ENCODE measurements at regions not wholly inside any gene's neighbourhood (a gene's known extent, or its start where the extent isn't known, plus 50 kb on each side); places are given as distances from the start of the nearest gene placed in this dataset.

GRCh38 chr12:58509116-58509885 lies 411.0 kb downstream of the LRIG3 start:
- H3K27me3 ChIP-seq: no peaks in the 10 kb centered on the region
- no peaks in the 10 kb centered on the region for H3K36me3 ChIP-seq
- ATAC-seq: no peak
- 71 to 92% methylated on average over 5 of the region's 5 CpGs for WGBS, 2 donors (ENCODE audit: low coverage in 1 of 2)
- H3K4me1 ChIP-seq: no peaks in the 10 kb centered on the region
- no peak overlapping the region for H3K27ac ChIP-seq
- no peak for TF ChIP-seq POLR2A (IDR thresholded peaks at IDR 0.05)
- no peak for TF ChIP-seq POLR2AphosphoS5 (IDR thresholded peaks at IDR 0.05)
- no peak for TF ChIP-seq EP300 (IDR thresholded peaks at IDR 0.05)
- no peak for TF ChIP-seq CTCF (IDR thresholded peaks at IDR 0.05)
- H3K4me3 ChIP-seq: no peak overlapping the region
- H3K9me3 ChIP-seq: no peaks in the 10 kb centered on the region

DNA sequence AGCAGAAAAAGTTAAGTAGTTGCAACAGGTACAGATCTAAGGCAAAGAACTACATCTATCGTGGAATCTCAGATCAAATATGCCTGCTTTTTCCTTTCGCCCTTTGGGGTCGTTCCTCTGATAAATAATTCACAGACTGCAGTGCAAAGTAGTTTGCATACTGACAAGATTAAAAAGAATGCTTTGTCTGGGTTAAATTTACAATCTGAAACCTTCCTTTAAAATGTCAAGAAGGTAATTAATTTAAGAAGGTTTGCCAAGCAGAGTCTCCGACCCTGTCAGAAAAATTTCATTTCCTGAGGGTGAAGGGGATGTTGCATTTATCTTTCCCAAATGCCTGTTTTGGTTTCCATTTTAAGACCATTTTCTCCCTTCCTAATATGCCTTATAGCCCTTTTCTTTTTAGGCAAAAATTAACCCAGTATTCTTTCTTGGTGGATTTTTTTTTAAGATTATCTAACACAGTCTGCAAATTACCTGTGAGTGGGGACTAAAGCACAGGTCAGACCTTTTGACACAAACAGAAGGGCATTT lies 406.9 kb downstream of the LRIG3 start:
- no peak overlapping the region for H3K27ac ChIP-seq
- no peak for TF ChIP-seq POLR2A (IDR thresholded peaks at IDR 0.05)
- no peak for TF ChIP-seq CTCF (IDR thresholded peaks at IDR 0.05)
- TF ChIP-seq EP300 (IDR thresholded peaks at IDR 0.05): no peak
- no peak for TF ChIP-seq POLR2AphosphoS5 (IDR thresholded peaks at IDR 0.05)
- WGBS, 2 donors (ENCODE audit: low coverage in 1 of 2): 53 to 62% methylated on average over 4 of the region's 4 CpGs
- H3K27me3 ChIP-seq: no peaks in the 10 kb centered on the region
- peaks cover 0 to 14% (median 0%) of the 10 kb centered on the region in 3 donors for H3K9me3 ChIP-seq
- ATAC-seq: no peak
- no peak overlapping the region for H3K4me3 ChIP-seq
- H3K36me3 ChIP-seq: no peaks in the 10 kb centered on the region
- H3K4me1 ChIP-seq: no peaks in the 10 kb centered on the region

DNA sequence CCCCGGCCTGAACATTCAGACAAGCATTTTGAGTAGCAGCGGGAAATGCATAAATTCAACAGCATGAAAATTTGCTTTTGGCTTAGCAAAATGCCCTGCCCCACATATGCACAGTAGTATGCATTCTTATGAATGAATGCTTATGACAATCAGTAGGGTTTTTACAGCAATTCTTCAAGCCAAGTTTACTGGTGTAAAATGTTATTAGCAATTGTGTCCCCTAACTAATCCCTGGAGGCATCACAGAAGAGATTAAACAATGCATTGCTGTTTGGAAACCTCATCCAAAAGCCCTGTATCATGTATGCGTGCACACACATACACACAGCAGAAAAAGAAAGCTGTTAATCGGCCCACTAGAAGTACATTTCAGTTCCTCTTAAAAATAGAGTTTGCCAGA lies 406.5 kb downstream of the LRIG3 start:
- H3K27me3 ChIP-seq: no peaks in the 10 kb centered on the region
- no peak overlapping the region for H3K4me3 ChIP-seq
- H3K4me1 ChIP-seq: no peaks in the 10 kb centered on the region
- H3K36me3 ChIP-seq: no peaks in the 10 kb centered on the region
- TF ChIP-seq EP300 (IDR thresholded peaks at IDR 0.05) (no peak), CTCF (IDR thresholded peaks at IDR 0.05) (no peak), POLR2AphosphoS5 (IDR thresholded peaks at IDR 0.05) (no peak), POLR2A (IDR thresholded peaks at IDR 0.05) (no peak)
- peaks cover 0 to 19% (median 0%) of the 10 kb centered on the region in 3 donors for H3K9me3 ChIP-seq
- no peak for ATAC-seq
- no peak overlapping the region for H3K27ac ChIP-seq
- WGBS, 2 donors (ENCODE audit: low coverage in 1 of 2): 61 to 63% methylated on average over 3 to 4 of the region's 4 CpGs

DNA sequence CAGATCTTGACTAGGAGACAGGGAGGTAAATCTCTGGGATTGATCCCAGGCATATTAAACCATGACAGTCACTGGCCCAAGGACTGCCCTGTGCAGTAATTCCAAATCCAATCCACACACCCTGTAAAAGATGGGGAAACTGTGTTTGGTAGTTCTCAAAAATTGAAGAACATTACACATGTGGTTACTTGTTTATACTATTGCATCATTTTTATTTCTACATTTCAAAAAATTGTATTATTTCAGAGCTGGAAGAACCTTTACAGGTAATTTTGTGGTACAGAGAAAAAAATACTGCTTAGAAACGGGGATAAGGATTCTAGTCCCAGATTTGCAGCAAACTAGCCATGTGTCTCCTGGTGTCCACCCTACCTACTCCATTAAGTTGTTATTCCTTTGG lies 400.5 kb downstream of the LRIG3 start:
- Histone ChIP-seq H3K4me1 (no peaks in the 10 kb centered on the region), H3K27ac (no peak overlapping the region), H3K27me3 (no peaks in the 10 kb centered on the region), H3K36me3 (no peaks in the 10 kb centered on the region), H3K9me3 (peaks cover 0 to 22% (median 0%) of the 10 kb centered on the region in 3 donors), H3K4me3 (no peak overlapping the region)
- no peak for TF ChIP-seq EP300 (IDR thresholded peaks at IDR 0.05)
- no peak for TF ChIP-seq POLR2AphosphoS5 (IDR thresholded peaks at IDR 0.05)
- no peak for TF ChIP-seq POLR2A (IDR thresholded peaks at IDR 0.05)
- no peak for TF ChIP-seq CTCF (IDR thresholded peaks at IDR 0.05)
- no peak for ATAC-seq
- WGBS, 2 donors (ENCODE audit: low coverage in 1 of 2): 80 to 100% methylated on average over 1 of the region's 1 CpG

GRCh38 chr12:58521152-58521551 lies 399.2 kb downstream of the LRIG3 start:
- Histone ChIP-seq H3K4me3 (no peak overlapping the region), H3K4me1 (no peaks in the 10 kb centered on the region), H3K9me3 (peaks cover 0 to 22% (median 0%) of the 10 kb centered on the region in 3 donors), H3K36me3 (no peaks in the 10 kb centered on the region), H3K27me3 (no peaks in the 10 kb centered on the region), H3K27ac (no peak overlapping the region)
- 83 to 100% methylated on average over 1 to 2 of the region's 2 CpGs for WGBS, 2 donors (ENCODE audit: low coverage in 1 of 2)
- ATAC-seq: no peak
- no peak for TF ChIP-seq POLR2A (IDR thresholded peaks at IDR 0.05)
- TF ChIP-seq POLR2AphosphoS5 (IDR thresholded peaks at IDR 0.05): no peak
- TF ChIP-seq CTCF (IDR thresholded peaks at IDR 0.05): no peak
- no peak for TF ChIP-seq EP300 (IDR thresholded peaks at IDR 0.05)

Measured in gastroesophageal sphincter (tissue), 4 donors.